Fibroblast of lung (primary cell): ENCODE measurements at regions not wholly inside any gene's neighbourhood (a gene's known extent, or its start where the extent isn't known, plus 50 kb on each side); places are given as distances from the start of the nearest gene placed in this dataset.

Experiments used
- DNase-seq, 2 donors: peaks; one replicate each; pipeline versions ENCODE4 v3.0.0 to v3.0.0-alpha.2; 2010; ENCODE audit warnings: low read depth in 2 of 2
- H2AFZ ChIP-seq: 2 replicates; pipeline ENCODE4 v1.5.1; 2012; ENCODE audit warnings: low read length, control low read depth, inconsistent platforms
- H3K27ac ChIP-seq: 2 replicates; pipeline ENCODE4 v1.5.1; 2011; ENCODE audit warnings: low read length, control low read depth; ENCODE audit not compliant: insufficient read depth
- H3K27me3 ChIP-seq: 2 replicates; pipeline ENCODE4 v1.5.1; 2011; ENCODE audit warnings: mild to moderate bottlenecking, low read length; ENCODE audit not compliant: control insufficient read depth, insufficient read depth
- H3K36me3 ChIP-seq: 2 replicates; pipeline ENCODE4 v1.5.1; 2011; ENCODE audit warnings: low read length; ENCODE audit not compliant: control insufficient read depth, insufficient read depth
- H3K4me1 ChIP-seq: 2 replicates; pipeline ENCODE4 v1.5.1; 2011; ENCODE audit warnings: low read length; ENCODE audit not compliant: control insufficient read depth, insufficient read depth; ENCODE audit errors: extremely low read depth
- H3K4me2 ChIP-seq: 2 replicates; pipeline ENCODE4 v1.5.1; 2011; ENCODE audit warnings: low read length, control low read depth; ENCODE audit not compliant: insufficient read depth; ENCODE audit errors: extremely low read depth
- H3K4me3 ChIP-seq, 4 experiments: fragments of 200-600 bp in 1 of 4; sonication (generic) in 1 of 4; replicated peaks in 1 of 4; 2 replicates each; pipeline ENCODE4 v1.5.1; 2011 to 2016; ENCODE audit warnings: low read length in 4 of 4, low read depth in 3 of 4, mild to moderate bottlenecking in 3 of 4, control low read depth in 2 of 4, inconsistent platforms in 1 of 4, mixed read lengths in 1 of 4; ENCODE audit not compliant: insufficient read depth in 1 of 4; ENCODE audit errors: control extremely low read depth in 1 of 4
- H3K79me2 ChIP-seq: 2 replicates; pipeline ENCODE4 v1.5.1; 2012; ENCODE audit warnings: mild to moderate bottlenecking, low read length, inconsistent platforms; ENCODE audit not compliant: control insufficient read depth, insufficient read depth
- H3K9ac ChIP-seq: 2 replicates; pipeline ENCODE4 v1.5.1; 2011; ENCODE audit warnings: mild to moderate bottlenecking, low read length, control low read depth; ENCODE audit not compliant: insufficient read depth
- H3K9me3 ChIP-seq: 2 replicates; pipeline ENCODE4 v1.5.1; 2012; ENCODE audit warnings: low read depth, low read length; ENCODE audit not compliant: control insufficient read depth, insufficient read depth
- H4K20me1 ChIP-seq: 2 replicates; pipeline ENCODE4 v1.5.1; 2011; ENCODE audit warnings: low read length; ENCODE audit not compliant: control insufficient read depth, insufficient read depth; ENCODE audit errors: extremely low read depth
- EZH2 ChIP-seq: IDR thresholded peaks from 2 replicates; pipeline ENCODE4 v1.5.1; 2012; ENCODE audit warnings: low read length, control low read depth, mild to moderate bottlenecking; ENCODE audit errors: missing control alignments
- TF ChIP-seq, protein P1 (sequence below), 2 donors: IDR thresholded peaks in 1 of 2; conservative IDR thresholded peaks in 1 of 2; 1 replicate in 1 of 2; 2 replicates in 1 of 2; pipeline ENCODE4 v1.5.1; 2011 to 2012; ENCODE audit warnings: low read length in 2 of 2, control low read depth in 1 of 2, inconsistent platforms in 1 of 2, low read depth in 1 of 2, mild to moderate bottlenecking in 1 of 2

GRCh38 chr6:48447251-48447650 is 336.3 kb upstream of the PTCHD4 start:
- H3K4me2 ChIP-seq: no peak overlapping the region
- no peak overlapping the region for H3K4me3 ChIP-seq
- H3K4me1 ChIP-seq: no peaks in the 10 kb centered on the region
- no peaks in the 10 kb centered on the region for H4K20me1 ChIP-seq
- H3K36me3 ChIP-seq: no peaks in the 10 kb centered on the region
- H3K9me3 ChIP-seq: no peaks in the 10 kb centered on the region
- H3K27me3 ChIP-seq: no peaks in the 10 kb centered on the region
- no peaks in the 10 kb centered on the region for H3K79me2 ChIP-seq
- H2AFZ ChIP-seq: no peak overlapping the region
- TF ChIP-seq EZH2: no peak
- TF ChIP-seq, protein P1, sequence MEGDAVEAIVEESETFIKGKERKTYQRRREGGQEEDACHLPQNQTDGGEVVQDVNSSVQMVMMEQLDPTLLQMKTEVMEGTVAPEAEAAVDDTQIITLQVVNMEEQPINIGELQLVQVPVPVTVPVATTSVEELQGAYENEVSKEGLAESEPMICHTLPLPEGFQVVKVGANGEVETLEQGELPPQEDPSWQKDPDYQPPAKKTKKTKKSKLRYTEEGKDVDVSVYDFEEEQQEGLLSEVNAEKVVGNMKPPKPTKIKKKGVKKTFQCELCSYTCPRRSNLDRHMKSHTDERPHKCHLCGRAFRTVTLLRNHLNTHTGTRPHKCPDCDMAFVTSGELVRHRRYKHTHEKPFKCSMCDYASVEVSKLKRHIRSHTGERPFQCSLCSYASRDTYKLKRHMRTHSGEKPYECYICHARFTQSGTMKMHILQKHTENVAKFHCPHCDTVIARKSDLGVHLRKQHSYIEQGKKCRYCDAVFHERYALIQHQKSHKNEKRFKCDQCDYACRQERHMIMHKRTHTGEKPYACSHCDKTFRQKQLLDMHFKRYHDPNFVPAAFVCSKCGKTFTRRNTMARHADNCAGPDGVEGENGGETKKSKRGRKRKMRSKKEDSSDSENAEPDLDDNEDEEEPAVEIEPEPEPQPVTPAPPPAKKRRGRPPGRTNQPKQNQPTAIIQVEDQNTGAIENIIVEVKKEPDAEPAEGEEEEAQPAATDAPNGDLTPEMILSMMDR (conservative IDR thresholded peaks at IDR 0.05 in 1 of 2, IDR thresholded peaks at IDR 0.05 in 1 of 2; ENCODE audit: low read depth in 1 of 2, low read length in 2 of 2): no peak
- H3K9ac ChIP-seq: no peak overlapping the region
- H3K27ac ChIP-seq: no peak overlapping the region
- no peak for DNase-seq

DNA sequence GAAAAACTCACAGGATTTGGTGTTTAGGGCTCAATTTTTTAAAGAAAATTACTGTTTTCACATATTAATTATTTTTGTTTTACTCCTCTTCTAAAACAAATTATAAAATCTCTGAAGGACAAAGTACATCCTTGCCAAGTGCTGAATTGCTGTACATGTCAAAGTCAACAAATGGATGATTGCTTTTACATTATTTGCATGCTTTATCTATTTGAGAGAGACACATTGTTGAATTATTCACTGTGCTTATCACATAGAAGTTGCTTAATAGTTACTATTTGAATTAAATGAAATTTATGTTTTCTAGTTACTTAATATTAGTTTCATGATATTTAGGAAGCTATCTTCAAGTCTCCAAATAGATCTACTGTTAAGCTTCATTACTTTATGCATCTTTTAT is 318.6 kb upstream of the PTCHD4 start:
- DNase-seq: no peak
- H3K27ac ChIP-seq: no peak overlapping the region
- H3K9me3 ChIP-seq: no peaks in the 10 kb centered on the region
- H2AFZ ChIP-seq: no peak overlapping the region
- no peaks in the 10 kb centered on the region for H3K27me3 ChIP-seq
- no peak overlapping the region for H3K4me2 ChIP-seq
- H3K4me3 ChIP-seq: no peak overlapping the region
- peaks cover 12% of the 10 kb centered on the region for H3K4me1 ChIP-seq
- H3K36me3 ChIP-seq: no peaks in the 10 kb centered on the region
- TF ChIP-seq, protein P1 (conservative IDR thresholded peaks at IDR 0.05 in 1 of 2, IDR thresholded peaks at IDR 0.05 in 1 of 2; ENCODE audit: low read depth in 1 of 2, low read length in 2 of 2): no peak
- TF ChIP-seq EZH2: no peak
- no peaks in the 10 kb centered on the region for H4K20me1 ChIP-seq
- H3K79me2 ChIP-seq: no peaks in the 10 kb centered on the region
- H3K9ac ChIP-seq: no peak overlapping the region

DNA sequence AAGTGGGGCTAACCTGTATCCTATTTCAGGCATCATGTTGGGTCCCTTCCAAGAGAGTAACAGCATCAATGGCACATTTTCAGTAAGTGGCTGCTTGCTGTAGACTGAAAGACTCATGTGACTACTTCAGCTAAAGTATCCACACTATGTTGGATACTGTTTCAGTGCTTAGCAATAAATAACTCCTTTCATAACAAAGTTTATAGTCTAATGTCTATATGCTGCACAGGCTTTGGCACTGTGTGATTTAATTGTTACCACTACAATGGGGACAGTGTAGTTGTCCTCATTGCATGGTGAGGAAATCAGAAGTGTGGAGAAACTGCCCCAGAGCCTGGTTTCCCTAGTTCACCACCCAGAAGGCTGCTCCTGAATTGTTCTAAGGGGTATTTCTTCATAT is 318.0 kb upstream of the PTCHD4 start:
- Histone ChIP-seq H3K27ac (no peak overlapping the region), H3K79me2 (no peaks in the 10 kb centered on the region), H3K4me2 (no peak overlapping the region)

More for the DNA sequence above, 318.0 kb upstream of the PTCHD4 start:
- H3K9me3 ChIP-seq: no peaks in the 10 kb centered on the region
- no peaks in the 10 kb centered on the region for H3K36me3 ChIP-seq
- H2AFZ ChIP-seq: no peak overlapping the region
- H3K27me3 ChIP-seq: no peaks in the 10 kb centered on the region
- DNase-seq: peak; percentile 21 to 27
- no peaks in the 10 kb centered on the region for H4K20me1 ChIP-seq
- H3K9ac ChIP-seq: no peak overlapping the region
- H3K4me1 ChIP-seq: peaks cover 12% of the 10 kb centered on the region
- no peak for TF ChIP-seq EZH2
- TF ChIP-seq, protein P1 (conservative IDR thresholded peaks at IDR 0.05 in 1 of 2, IDR thresholded peaks at IDR 0.05 in 1 of 2; ENCODE audit: low read depth in 1 of 2, low read length in 2 of 2): no peak
- no peak overlapping the region for H3K4me3 ChIP-seq
